Motor neuron (in vitro differentiated cells): ENCODE measurements at regions not wholly inside any gene's neighbourhood (a gene's known extent, or its start where the extent isn't known, plus 50 kb on each side); places are given as distances from the start of the nearest gene placed in this dataset.
"Not testable (repeated sequence)": the region's sequence is repeated elsewhere in the genome, so short reads cannot be mapped to it uniquely, and the experiment has no call there.

Experiments
- ATAC-seq, 8 experiments: fragments of 200-7000 bp; cut with Tn5 transposase; replicated peaks in 6 of 8; 2 replicates each; pipeline ENCODE4 v1.8.0; 2021; ENCODE audit warnings: mild to moderate bottlenecking in 8 of 8, moderate library complexity in 8 of 8
- H3K27ac ChIP-seq, 2 donors: fragments of 250-450 bp; sonication (Bioruptor Pico); 2 replicates each; pipeline ENCODE4 v1.9.0; 2021; ENCODE audit warnings: antibody characterized with exemption in 2 of 2, mild to moderate bottlenecking in 2 of 2, moderate library complexity in 1 of 2
- H3K4me1 ChIP-seq, 2 donors: fragments of 250-450 bp; sonication (Bioruptor Pico); replicated peaks in 1 of 2; 2 replicates each; pipeline ENCODE4 v1.6.1; 2021; ENCODE audit warnings: antibody characterized with exemption in 2 of 2, mild to moderate bottlenecking in 2 of 2, moderate library complexity in 1 of 2
- H3K4me3 ChIP-seq, 5 donors: fragments of 250-450 bp; sonication (Bioruptor Pico); 2 replicates each; pipeline ENCODE4 v1.9.0; 2021; ENCODE audit warnings: antibody characterized with exemption in 5 of 5, mild to moderate bottlenecking in 5 of 5, moderate library complexity in 4 of 5
- WGBS, 10 experiments: fragments of 450-650 bp; shearing (Covaris generic); methylation state at CpG; one replicate each; pipeline ENCODE4 v1.0.0; 2022; 5-methylcytosine and 5-hydroxymethylcytosine counted together
- in situ Hi-C, 9 experiments: fragments of 400-800 bp; cut with MboI; loops; one replicate each; pipeline ENCODE4 v1.15.0; 2021; ENCODE audit warnings: low sequenced_read_pairs in 9 of 9, low pct_unique_long_range_greater_than_20kb in 2 of 9; ENCODE audit not compliant: unreplicated experiment in 9 of 9

DNA sequence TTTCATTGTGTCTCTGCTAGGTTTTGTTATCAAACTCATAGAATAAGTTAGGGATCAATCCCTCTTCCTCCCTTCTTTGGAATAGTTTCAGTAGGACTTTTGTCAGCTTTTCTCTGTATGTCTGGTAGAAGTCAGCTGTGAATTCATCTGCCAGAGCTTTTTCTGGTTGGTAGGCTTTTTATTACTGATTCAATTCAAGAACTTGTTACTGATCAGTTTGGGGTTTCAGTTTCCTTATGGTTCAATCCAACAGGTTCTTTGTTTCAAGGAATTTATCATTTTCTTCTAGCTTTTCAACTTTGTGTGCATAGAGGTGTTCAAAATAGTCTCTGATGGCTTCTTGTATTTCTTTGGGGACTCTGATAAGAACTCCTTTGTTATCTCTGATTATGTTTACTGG lies 221.7 kb downstream of the FGF10 start:
- H3K27ac ChIP-seq = no peak overlapping the region
- no peak overlapping the region for H3K4me3 ChIP-seq
- ATAC-seq = no peak
- in situ Hi-C loops = no loop called here
- H3K4me1 ChIP-seq = no peaks in the 10 kb centered on the region

DNA sequence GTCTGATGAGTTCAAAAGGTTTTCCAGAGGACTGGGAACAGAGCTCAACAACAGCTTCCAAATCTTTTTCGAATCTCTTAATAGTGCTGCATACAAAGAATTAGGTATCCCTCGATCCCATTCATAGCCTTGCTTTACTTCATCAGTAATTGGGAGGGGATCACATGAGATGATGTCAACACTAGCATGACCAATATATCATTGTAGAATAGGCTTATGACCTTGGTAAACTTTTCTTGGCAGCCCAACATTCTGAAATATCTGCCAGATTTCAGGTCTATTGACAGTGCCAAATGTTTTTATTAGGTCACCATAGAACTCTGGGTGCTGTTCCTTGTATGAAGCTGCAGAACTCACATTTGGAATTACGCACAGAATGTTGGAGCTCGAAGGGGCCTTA lies 228.9 kb downstream of the FGF10 start:
- Histone ChIP-seq H3K4me1 (no peaks in the 10 kb centered on the region), H3K27ac (no peak overlapping the region), H3K4me3 (no peak overlapping the region)
- in situ Hi-C loops = no loop called here
- WGBS, 10 experiments = 0 to 91% (median 64%) methylated on average over 2 to 4 of the region's 4 CpGs; no CpG with 5 or more reads in 1 of the 10 experiments
- no peak for ATAC-seq

- no peak overlapping the region for H3K27ac ChIP-seq
- H3K4me3 ChIP-seq = no peak overlapping the region
- no peaks in the 10 kb centered on the region for H3K4me1 ChIP-seq
- in situ Hi-C loops = no loop called here
- 37 to 100% (median 87%) methylated on average over 1 to 5 of the region's 5 CpGs for WGBS, 10 experiments
- no peak for ATAC-seq
Measured at GRCh38 chr5:44150075-44150723, 239.0 kb downstream of the FGF10 start.

- WGBS, 10 experiments = 0 to 86% (median 55%) methylated on average over 1 to 3 of the region's 3 CpGs; no CpG with 5 or more reads in 6 of the 10 experiments
- in situ Hi-C loops, H3K27ac ChIP-seq, H3K4me1 ChIP-seq, ATAC-seq, H3K4me3 ChIP-seq: not testable (repeated sequence)
Measured at GRCh38 chr5:44117947-44118346, 271.3 kb downstream of the FGF10 start.

- H3K4me1 ChIP-seq, in situ Hi-C loops, ATAC-seq, H3K27ac ChIP-seq, H3K4me3 ChIP-seq: not testable (repeated sequence)
- WGBS, 10 experiments = 0 to 100% (median 43%) methylated on average over 1 to 4 of the region's 5 CpGs; no CpG with 5 or more reads in 4 of the 10 experiments
Measured at GRCh38 chr5:44108232-44108631, 281.0 kb downstream of the FGF10 start.

- Histone ChIP-seq H3K4me1 (no peaks in the 10 kb centered on the region), H3K27ac (no peak overlapping the region), H3K4me3 (no peak overlapping the region)
- ATAC-seq = no peak
- WGBS, 10 experiments = 0 to 100% (median 90%) methylated on average over 1 to 2 of the region's 2 CpGs; no CpG with 5 or more reads in 1 of the 10 experiments
- in situ Hi-C loops = no loop called here
Measured at GRCh38 chr5:44099643-44100042, 289.6 kb downstream of the FGF10 start.

GRCh38 chr5:44089424-44090144 lies 299.6 kb downstream of the FGF10 start:
- no peaks in the 10 kb centered on the region for H3K4me1 ChIP-seq
- no peak overlapping the region for H3K27ac ChIP-seq
- ATAC-seq = no peak
- H3K4me3 ChIP-seq = no peak overlapping the region
- in situ Hi-C loops = no loop called here
- WGBS, 10 experiments = 0 to 100% (median 82%) methylated on average over 1 of the region's 1 CpG; no CpG with 5 or more reads in 4 of the 10 experiments

GRCh38 chr5:44085083-44085482 lies 304.1 kb downstream of the FGF10 start:
- Histone ChIP-seq H3K27ac (no peak overlapping the region), H3K4me3 (no peak overlapping the region), H3K4me1 (no peaks in the 10 kb centered on the region)
- in situ Hi-C loops = no loop called here
- ATAC-seq = no peak

DNA sequence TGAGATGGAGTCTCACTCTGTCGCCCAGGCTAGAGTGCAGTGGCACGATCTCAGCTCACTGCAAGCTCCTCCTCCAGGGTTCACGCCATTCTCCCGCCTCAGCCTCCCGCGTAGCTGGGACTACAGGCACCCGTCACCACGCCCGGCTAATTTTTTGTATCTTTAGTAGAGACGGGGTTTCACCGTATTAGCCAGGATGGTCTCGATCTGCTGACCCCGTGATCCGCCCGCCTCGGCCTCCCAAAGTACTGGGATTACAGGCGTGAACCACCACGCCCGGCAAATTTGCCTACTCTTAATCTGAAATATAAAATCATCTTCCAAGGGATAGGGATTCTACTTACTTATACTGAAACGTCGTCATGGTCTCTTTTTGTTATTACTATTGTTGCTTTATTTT lies 314.7 kb downstream of the FGF10 start:
- H3K4me3 ChIP-seq, ATAC-seq, H3K27ac ChIP-seq, H3K4me1 ChIP-seq, in situ Hi-C loops: not testable (repeated sequence)
- WGBS, 10 experiments = 43 to 100% (median 92%) methylated on average over 2 to 13 of the region's 21 CpGs; no CpG with 5 or more reads in 3 of the 10 experiments

DNA sequence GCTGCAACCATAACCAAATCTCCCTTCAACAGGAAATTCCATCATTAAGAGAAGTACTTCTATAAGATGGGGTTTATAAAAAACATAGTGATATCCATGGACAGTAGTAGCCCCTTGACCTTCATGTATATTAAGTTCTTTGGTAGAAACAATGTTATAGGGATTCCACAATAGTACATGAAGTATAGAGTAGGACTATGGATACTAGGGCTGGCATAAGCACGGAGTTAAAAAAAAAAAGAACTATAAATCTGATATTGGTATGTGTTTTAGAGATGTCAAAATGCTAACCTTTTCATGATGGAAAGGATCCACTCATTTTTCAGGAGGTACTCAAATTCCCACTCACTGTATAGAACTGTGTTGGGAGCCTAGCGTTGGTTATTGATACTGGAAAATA lies 337.6 kb downstream of the FGF10 start:
- H3K4me3 ChIP-seq = no peak overlapping the region
- H3K27ac ChIP-seq = no peak overlapping the region
- in situ Hi-C loops = no loop called here
- no peaks in the 10 kb centered on the region for H3K4me1 ChIP-seq
- WGBS, 10 experiments = 11 to 100% (median 50%) methylated on average over 1 to 2 of the region's 2 CpGs; no CpG with 5 or more reads in 2 of the 10 experiments
- ATAC-seq = no peak

DNA sequence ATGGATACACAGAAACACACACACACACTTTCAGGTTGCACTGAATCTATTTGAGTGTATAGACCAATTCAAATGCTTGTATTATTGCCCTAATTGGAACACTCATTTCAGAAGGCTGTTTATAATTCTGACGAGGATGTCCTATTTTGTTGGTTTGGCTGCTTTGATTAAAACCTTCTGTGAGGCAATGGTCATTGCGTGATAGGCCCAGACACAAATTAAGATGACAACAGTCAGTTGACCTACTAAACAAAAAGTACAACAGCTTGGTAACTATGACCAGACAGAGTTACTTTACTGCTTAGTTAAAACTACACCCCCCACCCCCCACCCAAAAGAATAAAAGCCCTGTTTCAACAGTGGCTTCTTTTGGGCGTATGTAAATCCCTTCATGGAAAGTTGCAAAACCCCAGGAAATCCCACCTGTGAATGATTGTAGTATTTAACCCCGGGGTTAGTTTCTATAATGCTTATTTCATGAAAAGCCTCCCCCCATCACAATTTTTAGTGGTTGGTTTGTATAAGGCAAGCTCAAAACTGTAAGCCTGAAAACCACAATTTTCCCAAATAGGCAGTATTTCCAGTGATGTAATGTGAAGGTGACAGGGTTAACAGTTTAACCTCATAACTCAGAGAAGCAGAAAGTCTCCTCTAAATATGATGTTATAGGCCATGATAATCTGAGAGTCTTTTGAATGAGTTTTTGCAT lies 340.8 kb downstream of the FGF10 start:
- H3K4me1 ChIP-seq = no peaks in the 10 kb centered on the region
- in situ Hi-C loops = no loop called here
- H3K4me3 ChIP-seq = no peak overlapping the region
- 0 to 100% (median 58%) methylated on average over 1 to 3 of the region's 4 CpGs; no CpG with 5 or more reads in 3 of the 10 experiments for WGBS, 10 experiments
- ATAC-seq = no peak
- H3K27ac ChIP-seq = no peak overlapping the region

- in situ Hi-C loops = no loop called here
- ATAC-seq = no peak
- H3K4me1 ChIP-seq = no peaks in the 10 kb centered on the region
- H3K27ac ChIP-seq = no peak overlapping the region
- no peak overlapping the region for H3K4me3 ChIP-seq
- WGBS, 10 experiments = 0 to 100% (median 43%) methylated on average over 1 to 6 of the region's 6 CpGs; no CpG with 5 or more reads in 1 of the 10 experiments
Measured at GRCh38 chr5:44046619-44047364, 342.4 kb downstream of the FGF10 start.

DNA sequence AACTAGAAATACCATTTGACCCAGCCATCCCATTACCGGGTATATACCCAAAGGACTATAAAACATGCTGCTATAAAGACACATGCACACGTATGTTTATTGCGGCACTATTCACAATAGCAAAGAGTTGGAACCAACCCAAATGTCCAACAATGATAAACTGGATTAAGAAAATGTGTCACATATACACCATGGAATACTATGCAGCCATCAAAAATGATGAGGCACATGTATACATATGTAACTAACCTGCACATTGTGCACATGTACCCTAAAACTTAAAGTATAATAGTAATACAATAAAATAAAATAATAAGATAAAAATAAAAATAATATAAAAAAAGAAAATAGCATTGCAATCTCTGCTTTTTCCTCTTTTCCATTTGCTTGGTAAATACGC lies 344.7 kb downstream of the FGF10 start:
- WGBS, 10 experiments = 0 to 100% (median 88%) methylated on average over 1 to 2 of the region's 4 CpGs; no CpG with 5 or more reads in 1 of the 10 experiments
- in situ Hi-C loops, ATAC-seq, H3K27ac ChIP-seq, H3K4me1 ChIP-seq, H3K4me3 ChIP-seq: not testable (repeated sequence)
